ENCODE measurements at regions not wholly inside any gene's neighbourhood (a gene's known extent, or its start where the extent isn't known, plus 50 kb on each side); places are given as distances from the start of the nearest gene placed in this dataset.

DNA sequence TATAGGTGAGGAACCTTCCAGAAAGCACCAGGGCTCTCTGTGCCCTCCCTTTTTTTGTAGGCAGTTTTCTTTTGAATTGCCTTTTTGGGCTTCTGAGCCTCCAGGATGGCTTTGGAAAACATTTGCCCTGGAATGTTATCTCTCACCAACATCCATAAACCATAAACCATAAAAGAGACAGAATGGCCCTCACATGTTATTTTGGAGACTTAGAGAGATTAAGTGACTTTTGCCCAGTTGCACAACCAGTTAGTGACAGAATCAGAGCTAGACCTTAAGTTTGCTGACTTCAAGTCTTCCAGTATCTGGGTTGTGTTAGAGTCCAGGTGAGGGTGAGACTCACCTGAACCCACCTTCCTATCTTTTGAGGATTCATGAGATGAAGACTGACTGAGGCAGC is 153.0 kb upstream of the STX18 start:
- H3K4me3 ChIP-seq (ENCODE audit: low read length), result no peak overlapping the region
- peaks cover 0 to 5% of the 10 kb centered on the region in 2 donors for H3K4me1 Mint-ChIP-seq
- no peaks in the 10 kb centered on the region for H3K27me3 ChIP-seq (ENCODE audit: control insufficient read depth, insufficient read depth, low read length)
- no peaks in the 10 kb centered on the region for H3K27me3 Mint-ChIP-seq (ENCODE audit: low read depth in 2 of 2)
- H3K4me3 Mint-ChIP-seq, result no peak overlapping the region
- no peaks in the 10 kb centered on the region for H3K36me3 Mint-ChIP-seq
- ATAC-seq (no peak), DNase-seq (no peak)
- TF ChIP-seq, protein P1, sequence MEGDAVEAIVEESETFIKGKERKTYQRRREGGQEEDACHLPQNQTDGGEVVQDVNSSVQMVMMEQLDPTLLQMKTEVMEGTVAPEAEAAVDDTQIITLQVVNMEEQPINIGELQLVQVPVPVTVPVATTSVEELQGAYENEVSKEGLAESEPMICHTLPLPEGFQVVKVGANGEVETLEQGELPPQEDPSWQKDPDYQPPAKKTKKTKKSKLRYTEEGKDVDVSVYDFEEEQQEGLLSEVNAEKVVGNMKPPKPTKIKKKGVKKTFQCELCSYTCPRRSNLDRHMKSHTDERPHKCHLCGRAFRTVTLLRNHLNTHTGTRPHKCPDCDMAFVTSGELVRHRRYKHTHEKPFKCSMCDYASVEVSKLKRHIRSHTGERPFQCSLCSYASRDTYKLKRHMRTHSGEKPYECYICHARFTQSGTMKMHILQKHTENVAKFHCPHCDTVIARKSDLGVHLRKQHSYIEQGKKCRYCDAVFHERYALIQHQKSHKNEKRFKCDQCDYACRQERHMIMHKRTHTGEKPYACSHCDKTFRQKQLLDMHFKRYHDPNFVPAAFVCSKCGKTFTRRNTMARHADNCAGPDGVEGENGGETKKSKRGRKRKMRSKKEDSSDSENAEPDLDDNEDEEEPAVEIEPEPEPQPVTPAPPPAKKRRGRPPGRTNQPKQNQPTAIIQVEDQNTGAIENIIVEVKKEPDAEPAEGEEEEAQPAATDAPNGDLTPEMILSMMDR (IDR thresholded peaks at IDR 0.05), result no peak
- H3K27ac Mint-ChIP-seq, result no peak overlapping the region
- no peak overlapping the region for H3K27ac ChIP-seq (ENCODE audit: low read length)
- H3K9me3 Mint-ChIP-seq, result no peaks in the 10 kb centered on the region
- H3K4me1 ChIP-seq (ENCODE audit: control insufficient read depth, insufficient read depth, low read length), result no peaks in the 10 kb centered on the region
- intact Hi-C loops (cut with micrococcal nuclease), result no loop called here
- no peaks in the 10 kb centered on the region for H3K36me3 ChIP-seq (ENCODE audit: control insufficient read depth, insufficient read depth, low read length)
- no peaks in the 10 kb centered on the region for H3K9me3 ChIP-seq (ENCODE audit: control insufficient read depth, insufficient read depth, low read length)

DNA sequence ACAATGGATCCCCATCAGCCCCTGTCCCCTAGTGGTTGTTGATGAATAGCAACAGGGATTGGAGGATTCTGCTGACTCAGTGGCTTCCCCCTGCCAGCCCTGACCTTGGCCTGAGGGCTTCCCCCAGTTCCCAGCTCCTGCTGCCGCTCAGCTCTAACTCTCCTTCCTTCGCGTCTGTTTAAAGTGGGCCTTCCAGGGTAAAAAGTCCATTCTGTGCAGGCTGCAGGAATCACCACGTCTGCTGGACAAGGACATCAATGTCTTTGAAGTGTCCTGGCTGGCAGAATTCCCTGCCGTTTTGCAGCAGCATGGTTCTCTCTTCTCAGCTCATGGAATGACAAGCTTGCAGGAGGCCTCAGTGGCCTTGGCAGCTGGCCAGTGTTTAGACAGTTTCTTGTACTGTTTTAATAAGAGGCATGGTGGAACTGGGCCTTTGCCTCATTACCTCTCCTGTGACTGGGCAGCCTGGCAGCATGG is 152.5 kb upstream of the STX18 start:
- H3K36me3 ChIP-seq (ENCODE audit: control insufficient read depth, insufficient read depth, low read length), result no peaks in the 10 kb centered on the region
- DNase-seq, result no peak
- H3K9me3 ChIP-seq (ENCODE audit: control insufficient read depth, insufficient read depth, low read length), result no peaks in the 10 kb centered on the region
- Mint-ChIP-seq H3K36me3 (no peaks in the 10 kb centered on the region), H3K27ac (no peak overlapping the region), H3K27me3 (ENCODE audit: low read depth in 2 of 2) (no peaks in the 10 kb centered on the region), H3K4me3 (no peak overlapping the region), H3K9me3 (no peaks in the 10 kb centered on the region), H3K4me1 (peaks cover 0 to 5% of the 10 kb centered on the region in 2 donors)
- WGBS (ENCODE audit: insufficient coverage), result 91% methylated on average over 5 of the region's 5 CpGs
- intact Hi-C loops (cut with micrococcal nuclease), result no loop called here
- no peak overlapping the region for H3K4me3 ChIP-seq (ENCODE audit: low read length)
- ATAC-seq, result no peak
- H3K27me3 ChIP-seq (ENCODE audit: control insufficient read depth, insufficient read depth, low read length), result no peaks in the 10 kb centered on the region
- TF ChIP-seq, protein P1 (IDR thresholded peaks at IDR 0.05), result no peak
- H3K27ac ChIP-seq (ENCODE audit: low read length), result no peak overlapping the region
- H3K4me1 ChIP-seq (ENCODE audit: control insufficient read depth, insufficient read depth, low read length), result no peaks in the 10 kb centered on the region

DNA sequence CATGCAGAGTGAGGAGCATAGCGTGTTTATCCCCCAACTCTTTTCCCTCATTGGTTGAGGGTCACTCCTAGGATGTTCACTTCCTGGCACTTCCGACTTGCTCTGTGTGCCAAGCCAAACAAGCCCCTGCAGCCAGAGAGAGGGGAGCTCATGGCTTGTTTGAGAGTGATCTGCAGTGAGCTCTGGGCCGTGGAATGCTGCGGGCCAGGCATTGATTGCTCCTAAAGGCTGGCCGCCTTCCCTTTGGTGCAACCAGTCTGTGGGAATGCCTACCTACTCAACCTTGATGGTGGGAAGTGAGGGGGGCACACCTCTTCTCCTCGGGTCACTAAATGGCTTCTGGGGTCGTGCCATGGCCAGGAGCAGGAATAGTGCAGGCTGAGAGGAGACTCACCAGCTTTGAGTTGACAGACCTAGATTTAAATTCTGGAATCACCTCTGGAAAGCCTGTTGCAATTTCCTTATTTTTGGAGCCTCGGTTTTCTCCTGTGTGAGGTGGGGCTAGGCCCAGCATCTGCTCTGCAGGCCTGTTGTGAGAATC is 152.0 kb upstream of the STX18 start:
- no peak overlapping the region for H3K4me3 Mint-ChIP-seq
- Histone ChIP-seq H3K4me1 (ENCODE audit: control insufficient read depth, insufficient read depth, low read length) (no peaks in the 10 kb centered on the region), H3K27me3 (ENCODE audit: control insufficient read depth, insufficient read depth, low read length) (no peaks in the 10 kb centered on the region), H3K4me3 (ENCODE audit: low read length) (no peak overlapping the region), H3K9me3 (ENCODE audit: control insufficient read depth, insufficient read depth, low read length) (no peaks in the 10 kb centered on the region), H3K27ac (ENCODE audit: low read length) (no peak overlapping the region), H3K36me3 (ENCODE audit: control insufficient read depth, insufficient read depth, low read length) (no peaks in the 10 kb centered on the region)
- TF ChIP-seq, protein P1 (IDR thresholded peaks at IDR 0.05), result no peak
- no peak overlapping the region for H3K27ac Mint-ChIP-seq
- no peaks in the 10 kb centered on the region for H3K36me3 Mint-ChIP-seq
- H3K4me1 Mint-ChIP-seq, result peaks cover 0 to 5% of the 10 kb centered on the region in 2 donors
- no peaks in the 10 kb centered on the region for H3K9me3 Mint-ChIP-seq
- WGBS (ENCODE audit: insufficient coverage), result 94% methylated on average over 8 of the region's 8 CpGs
- H3K27me3 Mint-ChIP-seq (ENCODE audit: low read depth in 2 of 2), result no peaks in the 10 kb centered on the region
- intact Hi-C loops (cut with micrococcal nuclease), result no loop called here
- DNase-seq, result no peak
- no peak for ATAC-seq

- no peaks in the 10 kb centered on the region for H3K36me3 ChIP-seq (ENCODE audit: control insufficient read depth, insufficient read depth, low read length)
- ATAC-seq (no peak), DNase-seq (no peak)
- Mint-ChIP-seq H3K27ac (no peak overlapping the region), H3K4me3 (no peak overlapping the region), H3K27me3 (ENCODE audit: low read depth in 2 of 2) (no peaks in the 10 kb centered on the region), H3K36me3 (no peaks in the 10 kb centered on the region), H3K9me3 (no peaks in the 10 kb centered on the region), H3K4me1 (peaks cover 0 to 5% of the 10 kb centered on the region in 2 donors)
- H3K9me3 ChIP-seq (ENCODE audit: control insufficient read depth, insufficient read depth, low read length), result no peaks in the 10 kb centered on the region
- no peak overlapping the region for H3K27ac ChIP-seq (ENCODE audit: low read length)
- H3K4me1 ChIP-seq (ENCODE audit: control insufficient read depth, insufficient read depth, low read length), result no peaks in the 10 kb centered on the region
- no peaks in the 10 kb centered on the region for H3K27me3 ChIP-seq (ENCODE audit: control insufficient read depth, insufficient read depth, low read length)
- intact Hi-C loops (cut with micrococcal nuclease), result no loop called here
- TF ChIP-seq, protein P1 (IDR thresholded peaks at IDR 0.05), result no peak
- H3K4me3 ChIP-seq (ENCODE audit: low read length), result no peak overlapping the region
- 84% methylated on average over 3 of the region's 3 CpGs for WGBS (ENCODE audit: insufficient coverage)
Observed at GRCh38 chr4:4693258-4693657, 151.4 kb upstream of the STX18 start.
